ENCODE measurements at regions not wholly inside any gene's neighbourhood (a gene's known extent, or its start where the extent isn't known, plus 50 kb on each side); places are given as distances from the start of the nearest gene placed in this dataset.
"Not testable (repeated sequence)": the region's sequence is repeated elsewhere in the genome, so short reads cannot be mapped to it uniquely, and the experiment has no call there.

- not testable (repeated sequence) for H3K27me3 ChIP-seq (ENCODE audit: control insufficient read depth, insufficient read depth, low read length); H3K4me3 ChIP-seq (ENCODE audit: low read depth, low read length); H3K36me3 ChIP-seq (ENCODE audit: control insufficient read depth, insufficient read depth, low read length); H3K9ac ChIP-seq (ENCODE audit: low read depth, low read length); H3K9me3 ChIP-seq (ENCODE audit: control insufficient read depth, insufficient read depth, low read length); H3K4me1 ChIP-seq (ENCODE audit: control insufficient read depth, insufficient read depth, low read length)
Observed at GRCh38 chrX:3881898-3882552, 168.6 kb upstream of the PRKX start.

- H3K4me1 ChIP-seq (ENCODE audit: control insufficient read depth, insufficient read depth, low read length); H3K36me3 ChIP-seq (ENCODE audit: control insufficient read depth, insufficient read depth, low read length); H3K4me3 ChIP-seq (ENCODE audit: low read depth, low read length); H3K9ac ChIP-seq (ENCODE audit: low read depth, low read length); H3K27me3 ChIP-seq (ENCODE audit: control insufficient read depth, insufficient read depth, low read length); H3K9me3 ChIP-seq (ENCODE audit: control insufficient read depth, insufficient read depth, low read length): not testable (repeated sequence)
Observed at GRCh38 chrX:3881255-3881895, 167.9 kb upstream of the PRKX start.

GRCh38 chrX:3876393-3876792 is 162.9 kb upstream of the PRKX start:
- not testable (repeated sequence) for H3K9ac ChIP-seq (ENCODE audit: low read depth, low read length); H3K27me3 ChIP-seq (ENCODE audit: control insufficient read depth, insufficient read depth, low read length); H3K4me3 ChIP-seq (ENCODE audit: low read depth, low read length); H3K36me3 ChIP-seq (ENCODE audit: control insufficient read depth, insufficient read depth, low read length); H3K9me3 ChIP-seq (ENCODE audit: control insufficient read depth, insufficient read depth, low read length); H3K4me1 ChIP-seq (ENCODE audit: control insufficient read depth, insufficient read depth, low read length)

GRCh38 chrX:3875638-3876037 is 162.2 kb upstream of the PRKX start:
- not testable (repeated sequence) for H3K4me3 ChIP-seq (ENCODE audit: low read depth, low read length); H3K27me3 ChIP-seq (ENCODE audit: control insufficient read depth, insufficient read depth, low read length); H3K9ac ChIP-seq (ENCODE audit: low read depth, low read length); H3K36me3 ChIP-seq (ENCODE audit: control insufficient read depth, insufficient read depth, low read length); H3K4me1 ChIP-seq (ENCODE audit: control insufficient read depth, insufficient read depth, low read length); H3K9me3 ChIP-seq (ENCODE audit: control insufficient read depth, insufficient read depth, low read length)

- H3K4me1 ChIP-seq (ENCODE audit: control insufficient read depth, insufficient read depth, low read length); H3K4me3 ChIP-seq (ENCODE audit: low read depth, low read length); H3K9me3 ChIP-seq (ENCODE audit: control insufficient read depth, insufficient read depth, low read length); H3K36me3 ChIP-seq (ENCODE audit: control insufficient read depth, insufficient read depth, low read length); H3K27me3 ChIP-seq (ENCODE audit: control insufficient read depth, insufficient read depth, low read length); H3K9ac ChIP-seq (ENCODE audit: low read depth, low read length): not testable (repeated sequence)
Observed at GRCh38 chrX:3872226-3872879, 158.9 kb upstream of the PRKX start.

- H3K9ac ChIP-seq (ENCODE audit: low read depth, low read length); H3K4me1 ChIP-seq (ENCODE audit: control insufficient read depth, insufficient read depth, low read length); H3K27me3 ChIP-seq (ENCODE audit: control insufficient read depth, insufficient read depth, low read length); H3K4me3 ChIP-seq (ENCODE audit: low read depth, low read length); H3K36me3 ChIP-seq (ENCODE audit: control insufficient read depth, insufficient read depth, low read length); H3K9me3 ChIP-seq (ENCODE audit: control insufficient read depth, insufficient read depth, low read length): not testable (repeated sequence)
Observed at GRCh38 chrX:3867067-3867831, 153.8 kb upstream of the PRKX start.

- not testable (repeated sequence) for H3K36me3 ChIP-seq (ENCODE audit: control insufficient read depth, insufficient read depth, low read length); H3K9me3 ChIP-seq (ENCODE audit: control insufficient read depth, insufficient read depth, low read length); H3K4me3 ChIP-seq (ENCODE audit: low read depth, low read length); H3K4me1 ChIP-seq (ENCODE audit: control insufficient read depth, insufficient read depth, low read length); H3K9ac ChIP-seq (ENCODE audit: low read depth, low read length); H3K27me3 ChIP-seq (ENCODE audit: control insufficient read depth, insufficient read depth, low read length)
Observed at GRCh38 chrX:3858332-3858731, 144.9 kb upstream of the PRKX start.

- peak overlapping the region; percentile 39 for H3K4me3 ChIP-seq (ENCODE audit: low read depth, low read length)
Observed at GRCh38 chrX:3843522-3844145, 130.2 kb upstream of the PRKX start.

GRCh38 chrX:3842822-3843521 is 129.5 kb upstream of the PRKX start:
- H3K9ac ChIP-seq (ENCODE audit: low read depth, low read length): peak overlapping the region; percentile 54
- not testable (repeated sequence) for H3K4me1 ChIP-seq (ENCODE audit: control insufficient read depth, insufficient read depth, low read length); H3K9me3 ChIP-seq (ENCODE audit: control insufficient read depth, insufficient read depth, low read length); H3K36me3 ChIP-seq (ENCODE audit: control insufficient read depth, insufficient read depth, low read length); H3K27me3 ChIP-seq (ENCODE audit: control insufficient read depth, insufficient read depth, low read length)
- H3K4me3 ChIP-seq (ENCODE audit: low read depth, low read length): peak overlapping the region; percentile 43

More at GRCh38 chrX:3843522-3844145, 130.2 kb upstream of the PRKX start:
- not testable (repeated sequence) for H3K9me3 ChIP-seq (ENCODE audit: control insufficient read depth, insufficient read depth, low read length); H3K36me3 ChIP-seq (ENCODE audit: control insufficient read depth, insufficient read depth, low read length); H3K9ac ChIP-seq (ENCODE audit: low read depth, low read length); H3K27me3 ChIP-seq (ENCODE audit: control insufficient read depth, insufficient read depth, low read length); H3K4me1 ChIP-seq (ENCODE audit: control insufficient read depth, insufficient read depth, low read length)

- not testable (repeated sequence) for H3K4me1 ChIP-seq (ENCODE audit: control insufficient read depth, insufficient read depth, low read length); H3K27me3 ChIP-seq (ENCODE audit: control insufficient read depth, insufficient read depth, low read length); H3K9me3 ChIP-seq (ENCODE audit: control insufficient read depth, insufficient read depth, low read length); H3K4me3 ChIP-seq (ENCODE audit: low read depth, low read length); H3K36me3 ChIP-seq (ENCODE audit: control insufficient read depth, insufficient read depth, low read length); H3K9ac ChIP-seq (ENCODE audit: low read depth, low read length)
Observed at GRCh38 chrX:3838754-3839153, 125.3 kb upstream of the PRKX start.

- H3K9ac ChIP-seq (ENCODE audit: low read depth, low read length); H3K27me3 ChIP-seq (ENCODE audit: control insufficient read depth, insufficient read depth, low read length); H3K4me1 ChIP-seq (ENCODE audit: control insufficient read depth, insufficient read depth, low read length); H3K4me3 ChIP-seq (ENCODE audit: low read depth, low read length); H3K36me3 ChIP-seq (ENCODE audit: control insufficient read depth, insufficient read depth, low read length); H3K9me3 ChIP-seq (ENCODE audit: control insufficient read depth, insufficient read depth, low read length): not testable (repeated sequence)
Observed at GRCh38 chrX:3837958-3838643, 124.7 kb upstream of the PRKX start.
